ENCODE measurements at regions not wholly inside any gene's neighbourhood (a gene's known extent, or its start where the extent isn't known, plus 50 kb on each side); places are given as distances from the start of the nearest gene placed in this dataset.

DNA sequence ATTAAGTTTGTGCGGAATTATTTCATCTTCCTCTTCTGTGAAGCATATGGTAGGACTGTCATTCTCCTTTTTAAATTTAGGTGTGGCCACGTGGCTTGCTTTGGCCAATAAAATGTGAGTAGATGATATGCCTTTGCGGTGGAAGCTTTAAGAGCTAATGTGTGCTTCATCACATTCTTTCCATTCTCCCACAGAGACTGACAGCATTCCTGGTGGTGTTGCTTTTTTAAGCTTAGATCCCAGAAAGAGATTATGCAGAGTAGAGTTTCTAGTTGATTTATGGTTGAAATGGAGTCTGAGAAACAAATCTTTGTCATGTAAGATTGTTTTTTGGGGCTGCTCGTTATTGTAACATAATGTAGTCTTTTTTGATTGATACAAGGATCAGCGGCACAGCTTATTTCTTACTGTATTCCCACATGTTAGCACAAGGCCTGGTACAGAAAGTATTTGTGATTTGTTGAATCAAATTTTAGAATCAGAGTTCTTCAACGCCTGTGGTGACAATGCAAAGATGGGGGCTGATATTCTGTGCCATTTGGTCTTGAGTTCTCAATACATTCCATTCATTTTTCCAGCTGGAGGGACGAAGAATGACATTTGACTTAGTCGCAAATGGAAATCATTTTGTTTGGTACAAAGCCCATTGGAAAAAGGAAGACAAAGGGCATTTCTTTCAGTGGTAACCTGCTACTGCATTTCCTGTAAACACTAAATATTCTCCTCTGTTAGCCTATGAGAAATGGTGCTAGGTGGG, 209.9 kb upstream of the VLDLR start:
- ATAC-seq: peak; percentile 79
- no peaks in the 10 kb centered on the region for H3K27me3 Mint-ChIP-seq (ENCODE audit: insufficient read depth, low read depth, poor library complexity)

More for the DNA sequence above, 209.9 kb upstream of the VLDLR start:
- Mint-ChIP-seq H3K4me3 (no peak overlapping the region), H3K4me1 (peaks cover 18% of the 10 kb centered on the region), H3K9me3 (no peaks in the 10 kb centered on the region; the same call in 2 of the 3 replicates), H3K27ac (peak overlapping the region; percentile 63), H3K36me3 (ENCODE audit: low read depth) (no peaks in the 10 kb centered on the region)
- Histone ChIP-seq H3K36me3 (ENCODE audit: insufficient read depth) (no peaks in the 10 kb centered on the region), H3K27ac (ENCODE audit: low read depth) (peak overlapping the region; percentile 20), H3F3A (replicated peaks; ENCODE audit: low read depth) (no peaks in the 10 kb centered on the region), H3K4me1 (ENCODE audit: insufficient read depth) (peaks cover 16% of the 10 kb centered on the region; the same call in 1 of the 2 replicates), H4K20me1 (replicated peaks; ENCODE audit: insufficient read depth) (no peaks in the 10 kb centered on the region), H3K4me3 (no peak overlapping the region), H3K9me2 (ENCODE audit: insufficient read depth) (0 out of 2 replicates have a peak, but pooled peaks cover 4% of the 10 kb centered on the region), H3K27me3 (ENCODE audit: insufficient read depth) (no peaks in the 10 kb centered on the region), H3K4me2 (0 out of 2 replicates have a peak overlapping the region, but pooled peaks have one; percentile 5), H2AFZ (no peak overlapping the region), H3K79me2 (replicated peaks; ENCODE audit: insufficient read depth) (no peaks in the 10 kb centered on the region)
- TF ChIP-seq EZH2 (IDR thresholded peaks at IDR 0.05; ENCODE audit: low read depth, unreplicated experiment) (no peak), ZNF114 (CRISPR knock-in tag; IDR thresholded peaks at IDR 0.05) (no peak), ZNF331 (CRISPR knock-in tag; IDR thresholded peaks at IDR 0.05; ENCODE audit: low read depth) (no peak), POLR2AphosphoS5 (IDR thresholded peaks at IDR 0.05; ENCODE audit: low read depth) (no peak), JUNB (IDR thresholded peaks at IDR 0.05; ENCODE audit: unreplicated experiment) (no peak)
- TF ChIP-seq, protein P1, sequence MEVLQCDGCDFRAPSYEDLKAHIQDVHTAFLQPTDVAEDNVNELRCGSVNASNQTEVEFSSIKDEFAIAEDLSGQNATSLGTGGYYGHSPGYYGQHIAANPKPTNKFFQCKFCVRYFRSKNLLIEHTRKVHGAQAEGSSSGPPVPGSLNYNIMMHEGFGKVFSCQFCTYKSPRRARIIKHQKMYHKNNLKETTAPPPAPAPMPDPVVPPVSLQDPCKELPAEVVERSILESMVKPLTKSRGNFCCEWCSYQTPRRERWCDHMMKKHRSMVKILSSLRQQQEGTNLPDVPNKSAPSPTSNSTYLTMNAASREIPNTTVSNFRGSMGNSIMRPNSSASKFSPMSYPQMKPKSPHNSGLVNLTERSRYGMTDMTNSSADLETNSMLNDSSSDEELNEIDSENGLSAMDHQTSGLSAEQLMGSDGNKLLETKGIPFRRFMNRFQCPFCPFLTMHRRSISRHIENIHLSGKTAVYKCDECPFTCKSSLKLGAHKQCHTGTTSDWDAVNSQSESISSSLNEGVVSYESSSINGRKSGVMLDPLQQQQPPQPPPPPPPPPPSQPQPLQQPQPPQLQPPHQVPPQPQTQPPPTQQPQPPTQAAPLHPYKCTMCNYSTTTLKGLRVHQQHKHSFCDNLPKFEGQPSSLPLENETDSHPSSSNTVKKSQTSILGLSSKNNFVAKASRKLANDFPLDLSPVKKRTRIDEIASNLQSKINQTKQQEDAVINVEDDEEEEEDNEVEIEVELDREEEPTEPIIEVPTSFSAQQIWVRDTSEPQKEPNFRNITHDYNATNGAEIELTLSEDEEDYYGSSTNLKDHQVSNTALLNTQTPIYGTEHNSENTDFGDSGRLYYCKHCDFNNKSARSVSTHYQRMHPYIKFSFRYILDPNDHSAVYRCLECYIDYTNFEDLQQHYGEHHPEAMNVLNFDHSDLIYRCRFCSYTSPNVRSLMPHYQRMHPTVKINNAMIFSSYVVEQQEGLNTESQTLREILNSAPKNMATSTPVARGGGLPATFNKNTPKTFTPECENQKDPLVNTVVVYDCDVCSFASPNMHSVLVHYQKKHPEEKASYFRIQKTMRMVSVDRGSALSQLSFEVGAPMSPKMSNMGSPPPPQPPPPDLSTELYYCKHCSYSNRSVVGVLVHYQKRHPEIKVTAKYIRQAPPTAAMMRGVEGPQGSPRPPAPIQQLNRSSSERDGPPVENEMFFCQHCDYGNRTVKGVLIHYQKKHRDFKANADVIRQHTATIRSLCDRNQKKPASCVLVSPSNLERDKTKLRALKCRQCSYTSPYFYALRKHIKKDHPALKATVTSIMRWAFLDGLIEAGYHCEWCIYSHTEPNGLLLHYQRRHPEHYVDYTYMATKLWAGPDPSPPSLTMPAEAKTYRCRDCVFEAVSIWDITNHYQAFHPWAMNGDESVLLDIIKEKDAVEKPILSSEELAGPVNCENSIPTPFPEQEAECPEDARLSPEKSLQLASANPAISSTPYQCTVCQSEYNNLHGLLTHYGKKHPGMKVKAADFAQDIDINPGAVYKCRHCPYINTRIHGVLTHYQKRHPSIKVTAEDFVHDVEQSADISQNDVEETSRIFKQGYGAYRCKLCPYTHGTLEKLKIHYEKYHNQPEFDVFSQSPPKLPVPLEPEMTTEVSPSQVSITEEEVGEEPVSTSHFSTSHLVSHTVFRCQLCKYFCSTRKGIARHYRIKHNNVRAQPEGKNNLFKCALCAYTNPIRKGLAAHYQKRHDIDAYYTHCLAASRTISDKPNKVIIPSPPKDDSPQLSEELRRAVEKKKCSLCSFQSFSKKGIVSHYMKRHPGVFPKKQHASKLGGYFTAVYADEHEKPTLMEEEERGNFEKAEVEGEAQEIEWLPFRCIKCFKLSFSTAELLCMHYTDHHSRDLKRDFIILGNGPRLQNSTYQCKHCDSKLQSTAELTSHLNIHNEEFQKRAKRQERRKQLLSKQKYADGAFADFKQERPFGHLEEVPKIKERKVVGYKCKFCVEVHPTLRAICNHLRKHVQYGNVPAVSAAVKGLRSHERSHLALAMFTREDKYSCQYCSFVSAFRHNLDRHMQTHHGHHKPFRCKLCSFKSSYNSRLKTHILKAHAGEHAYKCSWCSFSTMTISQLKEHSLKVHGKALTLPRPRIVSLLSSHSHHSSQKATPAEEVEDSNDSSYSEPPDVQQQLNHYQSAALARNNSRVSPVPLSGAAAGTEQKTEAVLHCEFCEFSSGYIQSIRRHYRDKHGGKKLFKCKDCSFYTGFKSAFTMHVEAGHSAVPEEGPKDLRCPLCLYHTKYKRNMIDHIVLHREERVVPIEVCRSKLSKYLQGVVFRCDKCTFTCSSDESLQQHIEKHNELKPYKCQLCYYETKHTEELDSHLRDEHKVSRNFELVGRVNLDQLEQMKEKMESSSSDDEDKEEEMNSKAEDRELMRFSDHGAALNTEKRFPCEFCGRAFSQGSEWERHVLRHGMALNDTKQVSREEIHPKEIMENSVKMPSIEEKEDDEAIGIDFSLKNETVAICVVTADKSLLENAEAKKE (CRISPR knock-in tag; IDR thresholded peaks at IDR 0.05): peak; percentile 51; the same call in 1 of the 2 replicates
- peak; percentile 67 for DNase-seq (ENCODE audit: low spot score)
